K562 (cell line): ENCODE measurements at regions not wholly inside any gene's neighbourhood (a gene's known extent, or its start where the extent isn't known, plus 50 kb on each side); places are given as distances from the start of the nearest gene placed in this dataset.

Experiments used
- ATAC-seq: fragments of 200-7000 bp; cut with Tn5 transposase; 3 replicates; pipeline ENCODE4 v1.9.1; 2020; ENCODE audit warnings: moderate library complexity
- BruUV-seq: library from RNA; stranded (reverse); fragments of 400-500 nt; replicated peaks from 2 replicates; lab custom pipeline; 2021; lab: Mats Ljungman, UMichigan
- CTCF ChIA-PET: fragments of 300-600 bp; formaldehyde crosslinking; extraction: SDS; loops from one replicate; lab custom pipeline; 2021; ENCODE audit warnings: low intra/inter-chr PET ratio; lab: Yijun Ruan, JAX
- POLR2A ChIA-PET: fragments of 300-600, 350-650 bp; sonication (Branson Sonifier 250); formaldehyde crosslinking; extraction: SDS; loops from one replicate; lab custom pipeline; 2021; ENCODE audit warnings: antibody characterized with exemption, inconsistent platforms; lab: Yijun Ruan, JAX
- DNase-seq, 4 experiments: peaks; one replicate each; pipeline versions ENCODE4 v3.0.0 to v3.0.0-alpha.2; 2011 to 2018; ENCODE audit warnings: low spot score in 3 of 4, mixed read lengths in 3 of 4; ENCODE audit errors: extremely low read depth in 1 of 4
- FAIRE-seq: peaks from 2 replicates; lab custom pipeline; 2011; peaks lifted over from hg19 to GRCh38; lab: Jason Lieb, UNC
- H2AFZ ChIP-seq: 2 replicates; pipeline ENCODE4 v1.6.0; 2011; ENCODE audit warnings: low read depth, low read length, control low read depth, inconsistent platforms
- H3K27ac ChIP-seq: fragments of 200-600 bp; 3 replicates; pipeline ENCODE4 v1.8.0; 2011; ENCODE audit warnings: low read depth, mild to moderate bottlenecking, control low read depth, inconsistent platforms, low read length, moderate library complexity, mixed read lengths; ENCODE audit errors: extremely low read depth
- H3K27me3 ChIP-seq, 2 experiments: fragments of 300-600 bp in 1 of 2; 2 replicates in 1 of 2; 3 replicates in 1 of 2; pipeline versions ENCODE4 v1.6.0 to v1.8.0; 2011; ENCODE audit warnings: inconsistent platforms in 2 of 2, low read length in 2 of 2, mild to moderate bottlenecking in 1 of 2, mixed read lengths in 1 of 2, moderate library complexity in 1 of 2; ENCODE audit not compliant: control insufficient read depth in 2 of 2, insufficient read depth in 2 of 2
- H3K36me3 ChIP-seq: fragments of 300-600 bp; 3 replicates; pipeline ENCODE4 v1.8.0; 2011; ENCODE audit warnings: mild to moderate bottlenecking, low read length, inconsistent platforms; ENCODE audit not compliant: control insufficient read depth, insufficient read depth
- H3K4me1 ChIP-seq, 2 experiments: fragments of 200-600 bp in 1 of 2; replicated peaks in 1 of 2; 2 replicates in 1 of 2; 3 replicates in 1 of 2; pipeline versions ENCODE4 v1.5.1 to v1.8.0; 2011; ENCODE audit warnings: inconsistent platforms in 2 of 2, low read length in 2 of 2, mild to moderate bottlenecking in 1 of 2, mixed read lengths in 1 of 2, moderate library complexity in 1 of 2; ENCODE audit not compliant: control insufficient read depth in 2 of 2, insufficient read depth in 2 of 2
- H3K4me2 ChIP-seq: 2 replicates; pipeline ENCODE4 v1.6.1; 2011; ENCODE audit warnings: low read length, control low read depth, inconsistent platforms, mixed read lengths; ENCODE audit not compliant: insufficient read depth
- H3K4me3 ChIP-seq: fragments of 200-600 bp; sonication (generic), shearing (Covaris generic); 2 replicates; pipeline ENCODE4 v1.5.1; 2016; ENCODE audit warnings: control low read depth, inconsistent platforms
- H3K79me2 ChIP-seq: fragments of 200-600 bp; 3 replicates; pipeline ENCODE4 v1.8.0; 2011; ENCODE audit warnings: low read length, inconsistent platforms; ENCODE audit not compliant: control insufficient read depth, insufficient read depth
- H3K9ac ChIP-seq, 2 experiments: 2 replicates each; pipeline versions ENCODE4 v1.6.0 to v1.6.1; 2011; ENCODE audit warnings: low read depth in 2 of 2, low read length in 2 of 2, control low read depth in 1 of 2, inconsistent platforms in 1 of 2, mild to moderate bottlenecking in 1 of 2, mixed read lengths in 1 of 2; ENCODE audit not compliant: insufficient read depth in 1 of 2
- H3K9me1 ChIP-seq: one replicate; pipeline ENCODE4 v1.6.0; 2011; ENCODE audit warnings: inconsistent platforms, mild to moderate bottlenecking, low read length, moderate library complexity; ENCODE audit not compliant: control insufficient read depth, insufficient read depth
- H3K9me3 ChIP-seq: replicated peaks from 2 replicates; pipeline ENCODE4 v1.5.1; 2011; ENCODE audit warnings: low read depth, low read length, inconsistent platforms; ENCODE audit not compliant: control insufficient read depth, insufficient read depth
- H4K20me1 ChIP-seq: replicated peaks from 2 replicates; pipeline ENCODE4 v1.6.1; 2011; ENCODE audit warnings: low read length, inconsistent platforms, mixed read lengths; ENCODE audit not compliant: control insufficient read depth, insufficient read depth
- GTF2F1 ChIP-seq: IDR thresholded peaks from 2 replicates; pipeline ENCODE4 v1.6.1; 2011; ENCODE audit warnings: low read depth, low read length, improper control_type of control experiment
- MTA2 ChIP-seq: fragments of 450-650 bp; IDR thresholded peaks from 2 replicates; pipeline ENCODE4 v1.6.1; 2016; ENCODE audit warnings: low read depth
- MYBL2 ChIP-seq, 2 experiments: fragments of 450-650 bp in 1 of 2; sonication (generic) in 1 of 2; formaldehyde crosslinking in 1 of 2; IDR thresholded peaks; 2 replicates each; pipeline versions ENCODE4 v1.6.1 to v1.8.1; 2017 to 2022; ENCODE audit warnings: borderline replicate concordance in 1 of 2, inconsistent platforms in 1 of 2, low read depth in 1 of 2, mild to moderate bottlenecking in 1 of 2, missing genetic modification reagents in 1 of 2, moderate library complexity in 1 of 2
- RUNX1 ChIP-seq: sonication (generic); IDR thresholded peaks from 2 replicates; pipeline ENCODE4 v1.6.1; 2016; ENCODE audit warnings: antibody characterized with exemption, low read depth
- TAF1 ChIP-seq: IDR thresholded peaks from 2 replicates; pipeline ENCODE4 v1.6.1; 2011; ENCODE audit warnings: mild to moderate bottlenecking, low read length, moderate library complexity; ENCODE audit not compliant: insufficient read depth, control insufficient read depth, severe bottlenecking; ENCODE audit errors: extremely low read depth
- ZNF143 ChIP-seq: sonication (generic); formaldehyde crosslinking; IDR thresholded peaks from 2 replicates; pipeline ENCODE4 v1.9.0; 2022; ENCODE audit warnings: mild to moderate bottlenecking, missing genetic modification reagents
- ZNF518B ChIP-seq: fragments of 250-450 bp; sonication (Bioruptor Pico); IDR thresholded peaks from 2 replicates; pipeline ENCODE4 v1.5.0; 2021; ENCODE audit warnings: mild to moderate bottlenecking, moderate library complexity
- WGBS: fragments of 100-300 bp; shearing (Covaris generic); methylation state at CpG from one replicate; pipeline ENCODE4 v1.1.6; 2016; ENCODE audit warnings: low coverage, mixed read lengths; ENCODE audit not compliant: insufficient coverage; ENCODE audit errors: missing lambda C conversion rate; 5-methylcytosine and 5-hydroxymethylcytosine counted together
- in situ Hi-C: fragments of 300-500 bp; cut with MboI; formaldehyde crosslinking; loops from 4 replicates; pipeline ENCODE4 v1.15.0; 2018; ENCODE audit warnings: inconsistent platforms, mixed read lengths
- intact Hi-C: fragments of 100-400 bp; cut with micrococcal nuclease; formaldehyde crosslinking; loops from 2 replicates; pipeline ENCODE4 v1.14.2; 2022

GRCh38 chr1:36710951-36711350 lies 228.2 kb upstream of the CSF3R start (continued):
- no peak for TF ChIP-seq ZNF518B (CRISPR knock-in tag)
- TF ChIP-seq TAF1: no peak

GRCh38 chr1:36709869-36710481 lies 227.3 kb upstream of the CSF3R start:
- no peak overlapping the region for H3K4me3 ChIP-seq
- no TSS peak for BruUV-seq
- WGBS: under 1% methylated on average over 17 of the region's 17 CpGs
- no peaks in the 10 kb centered on the region for H3K79me2 ChIP-seq
- H3K9me3 ChIP-seq: no peaks in the 10 kb centered on the region
- H3K27me3 ChIP-seq: peaks cover 28 to 41% of the 10 kb centered on the region in 2 experiments
- H3K9me1 ChIP-seq: no peaks in the 10 kb centered on the region
- no peak overlapping the region for H2AFZ ChIP-seq
- intact Hi-C loops: loop anchor here (10.0 kb wide), 3 partner anchors 155 to 725 kb away; no protein-coding TSS in a partner anchor
- no peak overlapping the region for H3K9ac ChIP-seq
- DNase-seq: no peak
- 0 out of 2 replicates have a peak, but pooled peaks cover 3% of the 10 kb centered on the region for H4K20me1 ChIP-seq
- CTCF ChIA-PET: no interaction called here
- no peak for FAIRE-seq
- H3K4me2 ChIP-seq: no peak overlapping the region
- H3K27ac ChIP-seq: no peak overlapping the region
- no peaks in the 10 kb centered on the region for H3K4me1 ChIP-seq
- no peak for ATAC-seq
- TF ChIP-seq MYBL2 (IDR thresholded peaks at IDR 0.05; ENCODE audit: low read depth) (no peak), MYBL2 (CRISPR knock-in tag; IDR thresholded peaks at IDR 0.05; ENCODE audit: borderline replicate concordance) (no peak), MTA2 (no peak), ZNF143 (CRISPR knock-in tag) (no peak), GTF2F1 (no peak), RUNX1 (no peak)
- POLR2A ChIA-PET: interaction anchor here (0.7 to 1.4 kb wide), 5 partner anchors 15 to 285 kb away, joined by 3 read pairs; no protein-coding TSS in a partner anchor
- no peaks in the 10 kb centered on the region for H3K36me3 ChIP-seq
- in situ Hi-C loops: no loop called here
